H1 (cell line): ENCODE measurements at regions not wholly inside any gene's neighbourhood (a gene's known extent, or its start where the extent isn't known, plus 50 kb on each side); places are given as distances from the start of the nearest gene placed in this dataset.
A peak's percentile ranks its signal among the peaks of the same experiment; 100 is the strongest.

Source experiments
- CTCF ChIA-PET: fragments of 300-600 bp; sonication (Branson Sonifier 250); formaldehyde crosslinking; loops from one replicate; lab custom pipeline; 2021; ENCODE audit not compliant: partially characterized antibody; lab: Charles Lee
- POLR2A ChIA-PET: fragments of 300-600 bp; sonication (Branson Sonifier 250); formaldehyde crosslinking; loops from one replicate; lab custom pipeline; 2021; ENCODE audit warnings: inconsistent platforms; ENCODE audit not compliant: partially characterized antibody; lab: Charles Lee
- DNase-seq, 2 experiments: peaks; one replicate each; pipeline versions ENCODE4 v3.0.0 to v3.0.0-alpha.2; 2010 to 2022; ENCODE audit warnings: low spot score in 2 of 2, low read depth in 1 of 2, mixed read lengths in 1 of 2
- FAIRE-seq: peaks from 2 replicates; lab custom pipeline; 2011; peaks lifted over from hg19 to GRCh38; lab: Jason Lieb, UNC
- H2AFZ ChIP-seq: 2 replicates; pipeline ENCODE4 v1.8.1; 2012; ENCODE audit warnings: low read length, inconsistent platforms
- H2AK5ac ChIP-seq: 2 replicates; pipeline ENCODE4 v1.6.1; 2013; ENCODE audit warnings: low read depth, low read length
- H2BK120ac ChIP-seq: replicated peaks from 2 replicates; pipeline ENCODE3; 2013; ENCODE audit warnings: low read depth, low read length, inconsistent platforms
- H2BK12ac ChIP-seq: 2 replicates; pipeline ENCODE4 v1.6.1; 2013; ENCODE audit warnings: low read depth, low read length
- H2BK15ac ChIP-seq: 2 replicates; pipeline ENCODE4 v1.6.1; 2013; ENCODE audit warnings: low read length
- H2BK20ac ChIP-seq: 2 replicates; pipeline ENCODE4 v1.6.1; 2013; ENCODE audit warnings: low read length
- H2BK5ac ChIP-seq: 2 replicates; pipeline ENCODE4 v1.6.1; 2013; ENCODE audit warnings: low read depth, low read length
- H3K14ac ChIP-seq: 2 replicates; pipeline ENCODE4 v1.6.1; 2013; ENCODE audit warnings: inconsistent platforms; ENCODE audit not compliant: insufficient read length
- H3K18ac ChIP-seq: 2 replicates; pipeline ENCODE4 v1.6.1; 2013; ENCODE audit warnings: low read length; ENCODE audit errors: extremely low read depth
- H3K23ac ChIP-seq: 2 replicates; pipeline ENCODE4 v1.6.1; 2013; ENCODE audit warnings: inconsistent platforms; ENCODE audit not compliant: insufficient read length
- H3K23me2 ChIP-seq: 2 replicates; pipeline ENCODE4 v1.6.1; 2013; ENCODE audit warnings: low read depth, low read length
- H3K27ac ChIP-seq: 2 replicates; pipeline ENCODE4 v1.6.1; 2011; ENCODE audit warnings: low read depth, low read length, inconsistent platforms
- H3K27me3 ChIP-seq, 4 experiments: replicated peaks in 1 of 4; 1 replicate in 1 of 4; 2 replicates in 3 of 4; pipeline versions ENCODE4 v1.6.1 to v1.8.1; 2011 to 2013; ENCODE audit warnings: low read length in 3 of 4, mild to moderate bottlenecking in 3 of 4, inconsistent platforms in 2 of 4, mixed read lengths in 2 of 4, moderate library complexity in 1 of 4; ENCODE audit not compliant: control insufficient read depth in 3 of 4, insufficient read depth in 3 of 4; ENCODE audit errors: extremely low read depth in 1 of 4
- H3K36me3 ChIP-seq, 4 experiments: 2 replicates each; pipeline versions ENCODE4 v1.6.1 to v1.8.1; 2011 to 2013; ENCODE audit warnings: mild to moderate bottlenecking in 4 of 4, low read length in 3 of 4, moderate library complexity in 2 of 4, control low read depth in 1 of 4, inconsistent platforms in 1 of 4; ENCODE audit not compliant: insufficient read depth in 4 of 4, control insufficient read depth in 2 of 4
- H3K4ac ChIP-seq: replicated peaks from 2 replicates; pipeline ENCODE3; 2013; ENCODE audit warnings: low read length, low read depth, mixed read lengths, inconsistent platforms; ENCODE audit not compliant: insufficient read length
- H3K4me1 ChIP-seq, 4 experiments: replicated peaks in 1 of 4; 1 replicate in 1 of 4; 2 replicates in 3 of 4; pipeline versions ENCODE4 v1.6.1 to v1.8.1; 2011 to 2013; ENCODE audit warnings: low read length in 3 of 4, inconsistent platforms in 2 of 4, mixed read lengths in 1 of 4; ENCODE audit not compliant: insufficient read depth in 4 of 4, control insufficient read depth in 3 of 4
- H3K4me2 ChIP-seq, 2 experiments: 2 replicates each; pipeline versions ENCODE4 v1.6.1 to v1.8.1; 2011 to 2013; ENCODE audit warnings: low read depth in 2 of 2, low read length in 2 of 2, control low read depth in 1 of 2, inconsistent platforms in 1 of 2, mild to moderate bottlenecking in 1 of 2; ENCODE audit not compliant: insufficient read depth in 1 of 2
- H3K4me3 ChIP-seq, 4 experiments: fragments of 200-600, 300-600 bp in 1 of 4; sonication (generic), shearing (Covaris generic), sonication (Bioruptor Twin) in 1 of 4; 2 replicates each; pipeline versions ENCODE4 v1.5.1 to v1.8.1; 2011 to 2016; ENCODE audit warnings: low read length in 4 of 4, low read depth in 3 of 4, control low read depth in 2 of 4, inconsistent platforms in 2 of 4, mild to moderate bottlenecking in 2 of 4, mixed read lengths in 1 of 4, moderate library complexity in 1 of 4; ENCODE audit not compliant: insufficient read depth in 2 of 4; ENCODE audit errors: extremely low read depth in 1 of 4
- H3K56ac ChIP-seq: replicated peaks from 2 replicates; pipeline ENCODE3; 2013; ENCODE audit warnings: low read depth, mild to moderate bottlenecking, mixed read lengths, low read length, inconsistent platforms; ENCODE audit not compliant: insufficient read length
- H3K79me1 ChIP-seq: 2 replicates; pipeline ENCODE4 v1.6.1; 2013; ENCODE audit warnings: low read depth, low read length, control low read depth
- H3K79me2 ChIP-seq, 2 experiments: 2 replicates each; pipeline versions ENCODE4 v1.6.1 to v1.8.1; 2012 to 2013; ENCODE audit warnings: low read length in 2 of 2, mild to moderate bottlenecking in 2 of 2, inconsistent platforms in 1 of 2; ENCODE audit not compliant: insufficient read depth in 2 of 2, control insufficient read depth in 1 of 2
- H3K9ac ChIP-seq, 4 experiments: replicated peaks in 1 of 4; 1 replicate in 1 of 4; 2 replicates in 3 of 4; pipeline versions ENCODE4 v1.6.1 to v1.8.1; 2011 to 2013; ENCODE audit warnings: low read depth in 3 of 4, low read length in 3 of 4, control low read depth in 2 of 4, mild to moderate bottlenecking in 2 of 4, moderate library complexity in 2 of 4, inconsistent platforms in 1 of 4; ENCODE audit errors: extremely low read depth in 1 of 4
- H3K9me3 ChIP-seq, 2 experiments: 2 replicates each; pipeline versions ENCODE4 v1.6.1 to v1.8.1; 2012 to 2013; ENCODE audit warnings: mild to moderate bottlenecking in 2 of 2, moderate library complexity in 2 of 2, control low read depth in 1 of 2, inconsistent platforms in 1 of 2, low read depth in 1 of 2, low read length in 1 of 2, mixed read lengths in 1 of 2; ENCODE audit not compliant: insufficient read depth in 2 of 2
- H4K20me1 ChIP-seq, 2 experiments: replicated peaks in 1 of 2; 2 replicates each; pipeline versions ENCODE3 to v1.8.1; 2011 to 2013; ENCODE audit warnings: inconsistent platforms in 2 of 2, low read length in 2 of 2, mild to moderate bottlenecking in 1 of 2; ENCODE audit not compliant: insufficient read depth in 2 of 2, control insufficient read depth in 1 of 2
- H4K5ac ChIP-seq: 2 replicates; pipeline ENCODE4 v1.6.1; 2013; ENCODE audit warnings: low read length, low read depth, mixed read lengths, inconsistent platforms; ENCODE audit not compliant: insufficient read length
- H4K8ac ChIP-seq: 2 replicates; pipeline ENCODE4 v1.8.0; 2013; ENCODE audit warnings: mild to moderate bottlenecking, moderate library complexity, low read length, inconsistent platforms; ENCODE audit not compliant: insufficient read depth; ENCODE audit errors: extremely low read depth
- H4K91ac ChIP-seq: replicated peaks from 2 replicates; pipeline ENCODE3; 2013; ENCODE audit warnings: low read length, mixed read lengths, inconsistent platforms; ENCODE audit not compliant: insufficient read length
- CTCF ChIP-seq, 3 experiments: IDR thresholded peaks; 1 replicate in 2 of 3; 2 replicates in 1 of 3; pipeline versions ENCODE4 v1.5.1 to v1.6.1; 2011; ENCODE audit warnings: low read length in 3 of 3, mild to moderate bottlenecking in 3 of 3, inconsistent platforms in 2 of 3, low read depth in 1 of 3, moderate library complexity in 1 of 3; ENCODE audit not compliant: insufficient read depth in 1 of 3; ENCODE audit errors: control extremely low read depth in 1 of 3
- EP300 ChIP-seq, 2 experiments: IDR thresholded peaks; 1 replicate in 1 of 2; 2 replicates in 1 of 2; pipeline ENCODE4 v1.6.1; 2011 to 2012; ENCODE audit warnings: low read depth in 2 of 2, low read length in 2 of 2, mild to moderate bottlenecking in 2 of 2, borderline replicate concordance in 1 of 2, inconsistent platforms in 1 of 2, moderate library complexity in 1 of 2
- JUND ChIP-seq: IDR thresholded peaks from 2 replicates; pipeline ENCODE4 v1.6.1; 2011; ENCODE audit warnings: mild to moderate bottlenecking, improper control_type of control experiment, low read length
- TCF12 ChIP-seq: IDR thresholded peaks from 2 replicates; pipeline ENCODE4 v1.6.1; 2011; ENCODE audit warnings: low read depth, mild to moderate bottlenecking, low read length
- TEAD4 ChIP-seq: IDR thresholded peaks from 2 replicates; pipeline ENCODE4 v1.6.1; 2012; ENCODE audit warnings: low read depth, low read length, inconsistent platforms, mixed read lengths
- WGBS, 2 experiments: shearing (Covaris generic) in 1 of 2; methylation state at CpG; one replicate each; pipeline versions ENCODE4 v1.1.6 to v1.1.7; 2013 to 2015; ENCODE audit warnings: low lambda C conversion rate in 2 of 2, mixed read lengths in 2 of 2, inconsistent platforms in 1 of 2, low coverage in 1 of 2, missing lambda C conversion rate in 1 of 2; ENCODE audit not compliant: insufficient replicate concordance in 2 of 2, insufficient coverage in 1 of 2, insufficient read length in 1 of 2; ENCODE audit errors: extremely low coverage in 1 of 2, missing lambda C conversion rate in 1 of 2; 5-methylcytosine and 5-hydroxymethylcytosine counted together

GRCh38 chr4:58192217-58192616 is 1082.0 kb upstream of the IGFBP7 start:
- peak in 1 of 2 experiments; percentile 25 for DNase-seq
- no peaks in the 10 kb centered on the region for H4K20me1 ChIP-seq
- no peak overlapping the region for H3K23ac ChIP-seq
- no peaks in the 10 kb centered on the region for H3K27me3 ChIP-seq
- H3K9ac ChIP-seq, result no peak overlapping the region
- TF ChIP-seq TEAD4 (peak; percentile 40; the same call in 1 of the 2 replicates), JUND (peak; percentile 67; the same call in 1 of the 2 replicates), EP300 (IDR thresholded peaks at IDR 0.05; ENCODE audit: borderline replicate concordance in 1 of 2, low read depth in 2 of 2, low read length in 2 of 2) (peak in 1 of 2 experiments; percentile 61; a peak in 1 of 3 replicates), TCF12 (peak; percentile 36; the same call in 1 of the 2 replicates), CTCF (IDR thresholded peaks at IDR 0.05; ENCODE audit: control extremely low read depth in 1 of 3, insufficient read depth in 1 of 3, low read depth in 1 of 3, low read length in 3 of 3) (no peak)
- TF ChIP-seq, all 59 proteins: peak for 4
- Histone ChIP-seq H2BK120ac (no peak overlapping the region), H3K4me2 (no peak overlapping the region), H3K4ac (no peak overlapping the region), H3K56ac (no peak overlapping the region), H3K9me3 (peaks cover 0 to 11% of the 10 kb centered on the region in 2 experiments; a peak in 1 of 4 replicates), H3K4me3 (no peak overlapping the region; a peak in 1 of 8 replicates), H4K8ac (no peak overlapping the region), H3K23me2 (no peaks in the 10 kb centered on the region), H3K18ac (no peak overlapping the region), H3K79me1 (no peaks in the 10 kb centered on the region), H3K14ac (no peak overlapping the region), H2BK12ac (no peak overlapping the region), H4K5ac (no peak overlapping the region), H2BK20ac (no peak overlapping the region), H2BK5ac (no peak overlapping the region), H2AFZ (no peak overlapping the region), H2BK15ac (no peak overlapping the region), H2AK5ac (no peak overlapping the region), H3K27ac (no peak overlapping the region), H4K91ac (no peak overlapping the region), H3K4me1 (peaks cover 0 to 4% (median under 1%) of the 10 kb centered on the region in 4 experiments; a peak in 2 of 7 replicates), H3K36me3 (peaks cover 0 to 2% (median 0%) of the 10 kb centered on the region in 4 experiments; a peak in 1 of 8 replicates), H3K79me2 (no peaks in the 10 kb centered on the region)
- whole genome bisulfite sequencing, 2 experiments, result 46% methylated on average over 2 of the region's 2 CpGs; no CpG with 5 or more reads in 1 of the 2 experiments
- ChIA-PET CTCF (interaction anchor here (0.6 to 1.5 kb wide), 3 partner anchors 130 to 766 kb away, joined by 3 to 5 read pairs (median 3); no protein-coding TSS in a partner anchor), POLR2A (no interaction called here)
- no peak for FAIRE-seq
